Endometrium (tissue), 2 donors: ENCODE measurements at regions not wholly inside any gene's neighbourhood (a gene's known extent, or its start where the extent isn't known, plus 50 kb on each side); places are given as distances from the start of the nearest gene placed in this dataset.
"Not testable (repeated sequence)": the region's sequence is repeated elsewhere in the genome, so short reads cannot be mapped to it uniquely, and the experiment has no call there.

Experiments
- FAIRE-seq: peaks from 2 replicates; lab custom pipeline; 2012; peaks lifted over from hg19 to GRCh38; lab: Jason Lieb, UNC
- donor health status: control.
- donor health status: control.

DNA sequence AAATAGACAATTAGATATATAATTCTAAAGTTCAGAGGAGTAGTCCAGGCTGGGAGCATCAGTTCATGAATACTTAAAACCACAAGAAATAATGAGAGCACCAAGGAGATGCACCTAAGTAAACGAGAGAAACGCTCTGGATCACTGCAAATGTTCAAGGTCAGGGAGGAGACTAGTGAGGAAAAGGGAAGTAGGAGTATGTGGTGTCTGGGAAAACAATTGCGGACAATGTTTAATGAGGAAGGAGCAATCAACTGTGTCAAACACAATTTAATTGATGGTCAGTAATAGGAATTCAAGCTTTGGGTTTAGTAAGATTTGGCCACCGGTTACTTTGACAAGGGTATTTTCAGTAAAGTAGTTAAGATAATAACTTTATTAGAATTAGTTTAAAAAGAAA is 652.2 kb downstream of the DACH1 start:
- FAIRE-seq: no peak

DNA sequence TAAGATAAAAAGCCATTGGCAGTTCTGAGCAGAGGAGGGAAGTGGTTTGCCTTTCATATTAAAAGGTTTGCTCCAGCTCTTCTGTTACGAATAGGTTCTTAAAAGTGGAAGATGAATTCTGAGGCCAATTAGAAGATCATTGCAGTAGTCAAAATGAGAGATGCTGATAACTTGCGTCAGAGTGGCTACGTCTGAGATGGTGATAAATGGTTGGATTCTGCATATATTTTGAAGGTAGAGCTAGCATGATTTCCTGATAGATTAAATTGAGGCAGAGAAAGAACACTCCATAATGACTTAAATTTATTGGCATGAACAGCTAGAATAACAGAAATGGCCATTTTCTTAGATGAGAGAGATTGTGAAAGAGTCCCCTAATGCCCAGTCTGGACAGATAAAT is 652.6 kb downstream of the DACH1 start:
- no peak for FAIRE-seq

DNA sequence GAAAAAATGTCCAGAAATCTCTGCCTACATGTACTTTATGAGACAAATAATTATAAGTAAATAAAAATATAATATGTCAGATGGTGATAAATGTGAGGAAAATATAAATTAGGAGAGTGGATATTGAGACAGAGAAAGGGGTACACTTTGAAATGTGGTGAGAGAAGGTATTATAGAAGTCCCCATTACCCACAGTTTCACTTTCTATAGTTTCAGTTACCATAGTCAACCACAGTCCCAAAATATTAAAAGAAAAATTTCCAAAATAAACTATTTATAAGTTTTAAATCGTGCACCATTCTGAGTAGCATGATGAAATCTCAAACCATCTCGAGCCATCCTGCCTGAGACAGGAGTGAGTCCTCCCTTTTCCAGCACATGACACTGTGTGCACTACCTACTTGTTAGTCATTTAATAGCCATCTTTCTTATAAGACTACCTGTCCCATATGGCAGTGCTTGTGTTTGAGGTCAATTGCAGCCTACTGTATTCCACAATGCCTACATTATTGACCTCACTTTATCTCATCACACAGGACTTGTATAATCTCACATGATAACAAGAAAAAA is 653.7 kb downstream of the DACH1 start:
- no peak for FAIRE-seq

DNA sequence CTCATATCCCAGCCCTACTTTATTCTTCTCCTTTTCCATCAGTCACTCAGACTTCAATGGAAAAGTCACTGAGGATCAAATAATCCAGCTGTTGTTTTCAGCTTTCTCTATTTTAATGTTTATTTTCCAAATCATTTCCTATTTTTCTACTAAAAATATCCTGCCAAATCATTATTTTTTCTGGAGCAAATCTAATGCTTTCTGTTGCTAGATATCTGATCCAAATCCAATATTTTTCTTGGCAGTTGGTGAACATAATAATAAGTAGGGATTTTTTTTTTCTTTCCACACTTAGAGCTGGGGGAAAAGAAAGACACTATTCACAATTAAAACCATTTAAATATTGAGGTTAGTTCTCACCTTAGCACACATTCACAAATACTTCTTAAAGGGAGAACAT is 656.1 kb downstream of the DACH1 start:
- no peak for FAIRE-seq

- FAIRE-seq: no peak
Measured at GRCh38 chr13:71209217-71209616, 657.8 kb downstream of the DACH1 start.

DNA sequence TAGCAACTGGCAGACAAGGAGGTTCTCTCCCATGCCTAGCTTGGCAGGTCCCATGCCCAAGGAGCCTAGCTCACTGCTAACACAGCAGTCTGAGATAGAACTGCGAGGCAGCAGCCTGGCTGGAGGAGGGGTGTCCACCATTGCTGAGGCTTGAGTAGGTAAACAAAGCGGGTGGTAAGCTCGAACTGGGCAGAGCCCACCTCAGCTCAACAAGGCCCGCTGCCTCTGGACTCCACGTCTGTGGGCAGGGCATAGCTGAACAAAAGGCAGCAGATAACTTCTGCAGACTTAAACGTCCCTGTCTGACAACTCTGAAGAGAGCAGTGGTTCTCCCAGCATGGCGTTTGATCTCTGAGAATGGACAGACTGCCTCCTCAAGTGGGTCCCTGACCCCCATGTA is 682.4 kb downstream of the DACH1 start:
- not testable (repeated sequence) for FAIRE-seq

DNA sequence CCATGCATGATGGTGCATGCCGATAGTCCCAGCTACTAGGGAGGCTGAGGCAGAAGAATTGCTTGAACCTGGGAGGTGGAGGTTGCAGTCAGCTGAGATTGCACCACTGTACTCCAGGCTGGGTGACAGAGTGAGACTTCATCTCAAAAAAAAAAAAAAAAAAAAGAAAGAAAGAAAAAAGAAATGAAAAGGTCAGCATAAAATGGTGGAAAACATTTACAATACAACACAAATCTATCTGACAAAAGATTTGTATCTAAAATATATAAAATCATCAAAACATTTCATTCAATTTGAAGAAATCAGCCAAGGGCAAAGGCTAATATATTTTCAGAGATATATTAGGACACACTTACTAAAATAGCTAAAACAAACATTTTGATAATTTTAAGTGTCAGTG is 683.7 kb downstream of the DACH1 start:
- FAIRE-seq: not testable (repeated sequence)

- no peak for FAIRE-seq
Measured at GRCh38 chr13:71171740-71172139, 695.3 kb downstream of the DACH1 start.

- FAIRE-seq: no peak
Measured at GRCh38 chr13:71169180-71169579, 697.8 kb downstream of the DACH1 start.

GRCh38 chr13:71156550-71156949 is 710.5 kb downstream of the DACH1 start:
- FAIRE-seq: no peak

DNA sequence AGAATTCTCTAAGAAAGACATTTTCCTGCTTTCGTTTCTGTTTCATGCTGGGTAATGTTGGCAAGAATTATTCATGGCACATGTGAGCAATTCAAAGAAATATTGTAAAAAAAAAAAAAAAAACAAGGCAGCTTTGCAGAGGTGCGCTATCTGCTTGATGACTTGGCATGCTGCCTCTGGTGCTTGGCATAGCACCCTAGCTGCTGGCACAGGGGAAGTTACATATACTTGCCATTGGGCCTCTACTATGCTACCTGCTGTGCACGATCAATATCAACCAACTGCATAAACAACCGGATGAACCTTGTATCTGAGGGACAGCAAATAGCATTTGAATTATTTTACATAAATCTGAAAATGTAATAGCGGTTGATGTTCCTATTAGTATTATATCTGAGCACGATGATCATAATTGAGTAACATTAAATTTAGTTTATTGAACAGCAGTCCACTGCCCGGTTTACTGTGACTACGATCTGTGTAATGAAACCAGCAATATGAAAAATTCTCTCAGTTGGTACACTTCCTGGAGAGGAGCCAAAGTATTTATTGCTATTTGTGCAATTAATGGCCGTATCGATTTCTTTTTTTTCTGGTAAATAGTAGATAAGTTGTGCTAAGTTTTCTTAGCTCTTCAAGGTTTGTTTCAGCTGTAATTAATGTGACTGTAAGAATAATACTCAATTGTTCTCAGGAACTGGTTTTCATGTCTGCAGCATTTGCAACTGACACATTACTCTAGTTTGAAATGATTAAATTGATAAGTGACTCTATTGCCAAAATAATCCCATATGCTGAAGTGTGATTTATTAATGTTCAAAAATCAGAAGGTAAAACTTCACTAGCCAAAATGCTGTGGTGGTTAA is 717.3 kb downstream of the DACH1 start:
- FAIRE-seq: no peak

- FAIRE-seq: no peak
Measured at GRCh38 chr13:71149046-71149445, 718.0 kb downstream of the DACH1 start.

GRCh38 chr13:71148396-71148795 is 718.6 kb downstream of the DACH1 start:
- no peak for FAIRE-seq

GRCh38 chr13:71144883-71145282 is 722.1 kb downstream of the DACH1 start:
- no peak for FAIRE-seq

DNA sequence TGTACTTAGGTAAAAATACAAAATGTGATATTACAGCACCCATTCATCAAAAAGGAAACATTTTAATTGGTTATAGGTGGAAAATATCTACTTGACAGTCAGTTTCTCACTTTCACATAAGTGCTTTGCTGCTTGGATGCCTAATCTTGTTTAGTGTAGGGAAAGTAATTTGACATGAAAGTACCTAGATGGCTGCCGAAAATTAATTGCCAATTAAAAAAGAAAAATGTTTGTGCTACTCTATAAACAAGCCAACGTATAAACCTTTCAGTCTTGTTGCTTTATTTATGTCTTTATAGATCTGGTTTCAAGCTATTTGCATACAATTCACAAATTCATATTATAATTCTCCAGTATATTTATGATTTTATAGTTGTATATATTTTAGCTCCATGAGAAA is 729.9 kb downstream of the DACH1 start:
- no peak for FAIRE-seq

- no peak for FAIRE-seq
Measured at GRCh38 chr13:71124230-71124629, 742.8 kb downstream of the DACH1 start.

GRCh38 chr13:71118779-71119364 is 748.1 kb downstream of the DACH1 start:
- FAIRE-seq: no peak

DNA sequence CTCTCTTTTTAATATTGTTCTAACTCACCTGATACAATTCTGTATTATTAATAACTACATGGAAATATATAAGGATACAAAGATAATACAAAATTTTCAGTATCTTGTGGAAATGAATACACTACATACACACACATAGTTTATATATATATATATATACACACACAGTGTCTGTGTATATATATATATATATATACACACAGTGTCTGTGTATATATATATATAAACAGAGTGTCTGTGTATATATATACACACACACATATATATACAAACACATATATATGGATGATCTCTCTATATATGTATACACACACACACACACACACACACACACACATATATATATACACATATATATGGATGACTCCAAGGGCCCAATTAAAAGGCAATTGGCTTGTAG is 749.1 kb downstream of the DACH1 start:
- no peak for FAIRE-seq

GRCh38 chr13:71115301-71115700 is 751.7 kb downstream of the DACH1 start:
- no peak for FAIRE-seq

- no peak for FAIRE-seq
Measured at GRCh38 chr13:71096421-71096820, 770.6 kb downstream of the DACH1 start.

- FAIRE-seq: no peak
Measured at GRCh38 chr13:71090990-71091389, 776.0 kb downstream of the DACH1 start.

GRCh38 chr13:71089056-71089455 is 777.9 kb downstream of the DACH1 start:
- FAIRE-seq: no peak

GRCh38 chr13:71087432-71087831 is 779.6 kb downstream of the DACH1 start:
- no peak for FAIRE-seq

DNA sequence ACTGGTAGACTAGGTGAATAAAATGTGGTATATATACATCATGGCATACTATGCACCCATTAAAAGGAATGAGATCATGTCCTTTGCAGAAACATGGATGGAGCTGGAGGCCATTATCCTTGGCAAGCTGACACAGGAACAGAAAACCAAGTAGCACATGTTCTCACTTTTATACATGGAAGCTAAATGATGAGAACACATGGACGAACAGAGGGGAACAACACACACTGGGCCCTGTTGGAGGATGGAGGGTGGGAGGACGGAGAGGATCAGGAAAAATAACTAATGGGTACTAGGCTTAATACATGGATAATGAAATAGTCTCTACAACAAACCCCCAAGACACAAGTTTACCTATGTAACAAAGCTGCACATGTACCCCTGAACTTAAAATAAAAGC is 780.0 kb downstream of the DACH1 start:
- no peak for FAIRE-seq
